A549 (cell line): ENCODE measurements at regions not wholly inside any gene's neighbourhood (a gene's known extent, or its start where the extent isn't known, plus 50 kb on each side); places are given as distances from the start of the nearest gene placed in this dataset.

Experiments used
- CTCF ChIP-seq: fragments of >200 bp; sonication (Bioruptor Twin); formaldehyde crosslinking; IDR thresholded peaks from 3 replicates; pipeline ENCODE4 v1.5.1; 2016
- EHMT2 ChIP-seq: fragments of 200-600 bp; sonication (generic); IDR thresholded peaks from 2 replicates; pipeline ENCODE4 v1.6.1; 2016; ENCODE audit warnings: antibody characterized with exemption, low read depth, mild to moderate bottlenecking, moderate library complexity
- HMGXB4 ChIP-seq: fragments of 250-450 bp; sonication (Bioruptor Pico); IDR thresholded peaks from 2 replicates; pipeline ENCODE4 v1.5.0; 2021; ENCODE audit warnings: mild to moderate bottlenecking, moderate library complexity, borderline replicate concordance
- MYC ChIP-seq: IDR thresholded peaks from 2 replicates; pipeline ENCODE4 v1.6.1; 2012; ENCODE audit warnings: mild to moderate bottlenecking, inconsistent platforms, low read length, improper control_type of control experiment, borderline replicate concordance
- POLR2A ChIP-seq: IDR thresholded peaks from 2 replicates; pipeline ENCODE4 v1.6.1; 2012; ENCODE audit warnings: mild to moderate bottlenecking, low read length
- REST ChIP-seq: fragments of 200-600 bp; sonication (generic); IDR thresholded peaks from 2 replicates; pipeline ENCODE4 v1.6.1; 2016; ENCODE audit warnings: antibody characterized with exemption, mild to moderate bottlenecking, moderate library complexity
- SMC3 ChIP-seq: fragments of >200 bp; sonication (Bioruptor Twin); formaldehyde crosslinking; IDR thresholded peaks from 3 replicates; pipeline ENCODE4 v1.6.1; 2018; ENCODE audit warnings: inconsistent platforms
- TF ChIP-seq, protein P1 (sequence below): IDR thresholded peaks from 2 replicates; pipeline ENCODE4 v1.6.1; 2012; ENCODE audit warnings: low read depth, borderline replicate concordance

GRCh38 chr7:11934796-11935195 is 102.8 kb upstream of the THSD7A start:
- TF ChIP-seq SMC3: no peak
- TF ChIP-seq, protein P1, sequence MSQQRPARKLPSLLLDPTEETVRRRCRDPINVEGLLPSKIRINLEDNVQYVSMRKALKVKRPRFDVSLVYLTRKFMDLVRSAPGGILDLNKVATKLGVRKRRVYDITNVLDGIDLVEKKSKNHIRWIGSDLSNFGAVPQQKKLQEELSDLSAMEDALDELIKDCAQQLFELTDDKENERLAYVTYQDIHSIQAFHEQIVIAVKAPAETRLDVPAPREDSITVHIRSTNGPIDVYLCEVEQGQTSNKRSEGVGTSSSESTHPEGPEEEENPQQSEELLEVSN: no peak
- TF ChIP-seq EHMT2: no peak
- TF ChIP-seq CTCF: no peak
- TF ChIP-seq POLR2A: no peak
- TF ChIP-seq HMGXB4 (CRISPR knock-in tag): no peak
- no peak for TF ChIP-seq REST
- TF ChIP-seq MYC: no peak
